PFSK-1 (cell line): ENCODE measurements at regions not wholly inside any gene's neighbourhood (a gene's known extent, or its start where the extent isn't known, plus 50 kb on each side); places are given as distances from the start of the nearest gene placed in this dataset.

Experiments used
- POLR2AphosphoS5 ChIP-seq: IDR thresholded peaks from 2 replicates; pipeline ENCODE4 v1.6.1; 2012; ENCODE audit warnings: low read depth, mild to moderate bottlenecking, control low read depth, low read length, moderate library complexity
- REST ChIP-seq, 2 experiments: IDR thresholded peaks; 2 replicates each; pipeline versions ENCODE4 v1.6.1 to v1.8.0; 2011 to 2012; ENCODE audit warnings: low read depth in 2 of 2, low read length in 2 of 2, control low read depth in 1 of 2, inconsistent platforms in 1 of 2, mild to moderate bottlenecking in 1 of 2, moderate library complexity in 1 of 2; ENCODE audit not compliant: insufficient read depth in 1 of 2
- SIN3A ChIP-seq: IDR thresholded peaks from 2 replicates; pipeline ENCODE4 v1.6.1; 2012; ENCODE audit warnings: mild to moderate bottlenecking, low read length, moderate library complexity, borderline replicate concordance; ENCODE audit not compliant: insufficient read depth
- TAF1 ChIP-seq: IDR thresholded peaks from 2 replicates; pipeline ENCODE4 v1.6.1; 2012; ENCODE audit warnings: low read length, control low read depth, borderline replicate concordance; ENCODE audit not compliant: insufficient read depth

- no peak for TF ChIP-seq TAF1
- TF ChIP-seq SIN3A: no peak
- no peak for TF ChIP-seq REST (IDR thresholded peaks at IDR 0.05; ENCODE audit: insufficient read depth in 1 of 2, low read depth in 2 of 2, low read length in 2 of 2)
- no peak for TF ChIP-seq POLR2AphosphoS5
These were observed 150.5 kb upstream of the MIR17HG start for GRCh38 chr13:91196958-91197357.
